Testis (tissue), 2 donors: ENCODE measurements at regions not wholly inside any gene's neighbourhood (a gene's known extent, or its start where the extent isn't known, plus 50 kb on each side); places are given as distances from the start of the nearest gene placed in this dataset.

ENCODE experiments used
- DNase-seq: peaks from one replicate; pipeline ENCODE4 v3.0.0-alpha.2; 2019
- H3K27ac ChIP-seq, 2 donors: fragments of 200-600 bp; sonication (generic); one replicate each; pipeline ENCODE4 v1.5.1; 2019
- H3K27me3 ChIP-seq: fragments of 200-600 bp; sonication (generic); one replicate; pipeline ENCODE4 v1.5.1; 2019
- H3K36me3 ChIP-seq: fragments of 200-600 bp; sonication (generic); one replicate; pipeline ENCODE4 v1.5.1; 2017; ENCODE audit warnings: low read depth; ENCODE audit errors: missing control alignments
- H3K4me1 ChIP-seq: fragments of 200-600 bp; sonication (generic); one replicate; pipeline ENCODE4 v1.5.1; 2019
- H3K4me3 ChIP-seq, 2 donors: fragments of 200-600 bp; sonication (generic); one replicate each; pipeline ENCODE4 v1.5.1; 2017 to 2019
- H3K9me3 ChIP-seq: fragments of 200-600 bp; sonication (generic); one replicate; pipeline ENCODE4 v1.5.1; 2017
- CTCF ChIP-seq, 3 experiments: fragments of 450-650 bp in 2 of 3; fragments of 200-600 bp in 1 of 3; sonication (generic) in 1 of 3; IDR thresholded peaks; one replicate each; pipeline ENCODE4 v1.5.1; 2016 to 2019; ENCODE audit warnings: antibody characterized with exemption in 3 of 3, mild to moderate bottlenecking in 2 of 3, moderate library complexity in 1 of 3
- POLR2A ChIP-seq: fragments of 450-650 bp; IDR thresholded peaks from one replicate; pipeline ENCODE4 v1.6.1; 2017; ENCODE audit warnings: antibody characterized with exemption, mild to moderate bottlenecking, moderate library complexity
- WGBS, 2 donors: methylation state at CpG; one replicate each; pipeline ENCODE4 v1.1.5; 2018; 5-methylcytosine and 5-hydroxymethylcytosine counted together
- intact Hi-C: fragments of 100-400 bp; cut with DNase I; formaldehyde crosslinking; loops from one replicate; pipeline ENCODE4 v1.15.1; 2023; ENCODE audit warnings: low total_unique reads

GRCh38 chr10:6649903-6650302 lies 69.8 kb upstream of the PRKCQ start:
- no peaks in the 10 kb centered on the region for H3K36me3 ChIP-seq
- H3K27me3 ChIP-seq: no peaks in the 10 kb centered on the region
- no peak overlapping the region for H3K27ac ChIP-seq
- DNase-seq: no peak
- TF ChIP-seq CTCF (IDR thresholded peaks at IDR 0.05) (no peak), POLR2A (no peak)
- H3K9me3 ChIP-seq: no peaks in the 10 kb centered on the region
- H3K4me1 ChIP-seq: no peaks in the 10 kb centered on the region
- 72 to 80% methylated on average over 6 of the region's 6 CpGs for WGBS, 2 donors
- intact Hi-C loops: no loop called here
- H3K4me3 ChIP-seq: no peak overlapping the region

GRCh38 chr10:6648894-6649720 lies 69.0 kb upstream of the PRKCQ start:
- no peaks in the 10 kb centered on the region for H3K9me3 ChIP-seq
- no peak overlapping the region for H3K4me3 ChIP-seq
- intact Hi-C loops: no loop called here
- no peak for DNase-seq
- TF ChIP-seq POLR2A (no peak), CTCF (IDR thresholded peaks at IDR 0.05) (no peak)
- no peaks in the 10 kb centered on the region for H3K4me1 ChIP-seq
- H3K27me3 ChIP-seq: no peaks in the 10 kb centered on the region
- no peaks in the 10 kb centered on the region for H3K36me3 ChIP-seq
- WGBS, 2 donors: 50 to 58% methylated on average over 8 of the region's 8 CpGs
- H3K27ac ChIP-seq: no peak overlapping the region

GRCh38 chr10:6647811-6648526 lies 67.9 kb upstream of the PRKCQ start:
- peak; percentile 62 for DNase-seq
- Histone ChIP-seq H3K27me3 (no peaks in the 10 kb centered on the region), H3K36me3 (no peaks in the 10 kb centered on the region), H3K4me3 (no peak overlapping the region), H3K27ac (no peak overlapping the region), H3K9me3 (no peaks in the 10 kb centered on the region), H3K4me1 (no peaks in the 10 kb centered on the region)
- intact Hi-C loops: no loop called here
- 33 to 42% methylated on average over 10 to 13 of the region's 13 CpGs for WGBS, 2 donors
- peak in 2 of 3 experiments; percentile 38 to 58 for TF ChIP-seq CTCF (IDR thresholded peaks at IDR 0.05)
- no peak for TF ChIP-seq POLR2A

GRCh38 chr10:6643962-6644361 lies 63.9 kb upstream of the PRKCQ start:
- H3K9me3 ChIP-seq: no peaks in the 10 kb centered on the region
- DNase-seq: no peak
- no peaks in the 10 kb centered on the region for H3K36me3 ChIP-seq
- no peaks in the 10 kb centered on the region for H3K4me1 ChIP-seq
- no peak for TF ChIP-seq CTCF (IDR thresholded peaks at IDR 0.05)
- TF ChIP-seq POLR2A: no peak
- H3K4me3 ChIP-seq: no peak overlapping the region
- no peak overlapping the region for H3K27ac ChIP-seq
- WGBS, 2 donors: 61 to 75% methylated on average over 3 of the region's 3 CpGs
- H3K27me3 ChIP-seq: no peaks in the 10 kb centered on the region
- intact Hi-C loops: no loop called here
